Aorta (tissue), 5 donors: ENCODE measurements at regions not wholly inside any gene's neighbourhood (a gene's known extent, or its start where the extent isn't known, plus 50 kb on each side); places are given as distances from the start of the nearest gene placed in this dataset.

Source experiments
- ATAC-seq: fragments of 200-7000 bp; cut with Tn5 transposase; one replicate; pipeline ENCODE4 v1.9.1; 2022; ENCODE audit warnings: moderate library complexity; ENCODE audit not compliant: low FRiP score
- DNase-seq, 2 donors: peaks; one replicate each; pipeline ENCODE4 v3.0.0-alpha.2; 2020
- H3K27ac ChIP-seq, 2 donors: one replicate each; pipeline ENCODE4 v1.5.1; 2013; ENCODE audit warnings: low read length in 2 of 2, mild to moderate bottlenecking in 2 of 2, moderate library complexity in 2 of 2, control low read depth in 1 of 2, inconsistent platforms in 1 of 2, low read depth in 1 of 2
- H3K27me3 ChIP-seq, 2 donors: one replicate each; pipeline ENCODE4 v1.6.1; 2013; ENCODE audit warnings: control low read depth in 1 of 2, low read length in 1 of 2, mild to moderate bottlenecking in 1 of 2, moderate library complexity in 1 of 2; ENCODE audit not compliant: insufficient read depth in 2 of 2, control insufficient read depth in 1 of 2
- H3K36me3 ChIP-seq, 2 donors: one replicate each; pipeline ENCODE4 v1.6.1; 2013; ENCODE audit warnings: control low read depth in 1 of 2, low read length in 1 of 2, mild to moderate bottlenecking in 1 of 2; ENCODE audit not compliant: insufficient read depth in 2 of 2, control insufficient read depth in 1 of 2
- H3K4me1 ChIP-seq, 2 donors: one replicate each; pipeline ENCODE4 v1.6.1; 2013; ENCODE audit warnings: low read length in 2 of 2, control low read depth in 1 of 2, mild to moderate bottlenecking in 1 of 2, moderate library complexity in 1 of 2; ENCODE audit not compliant: insufficient read depth in 2 of 2, control insufficient read depth in 1 of 2
- H3K4me3 ChIP-seq, 2 donors: one replicate each; pipeline ENCODE4 v1.5.1; 2013; ENCODE audit warnings: low read length in 2 of 2, control low read depth in 1 of 2, mild to moderate bottlenecking in 1 of 2
- H3K9me3 ChIP-seq: one replicate; pipeline ENCODE4 v1.6.1; 2013; ENCODE audit warnings: mild to moderate bottlenecking, low read length; ENCODE audit not compliant: control insufficient read depth
- WGBS, 2 donors: extraction: QIAGEN DNeasy Blood & Tissue Kit; methylation state at CpG; one replicate each; pipeline ENCODE4 v1.1.7; 2013; 5-methylcytosine and 5-hydroxymethylcytosine counted together
- intact Hi-C, 2 donors: fragments of 100-400 bp; cut with DNase I; formaldehyde crosslinking; loops; one replicate each; pipeline versions ENCODE4 v1.14.2 to v1.15.0; 2022
- donor health status: healthy with polysubstance abuse.
- donor health status: Bipolar disorder and iron deficiency.
- donor health status: DM: no; HTN: no; CAD: no.
- donor health status: DM: no; HTN: no; CAD: no.
- donor health status: DM: yes; HTN: yes; CAD: no.

- H3K4me1 ChIP-seq, result no peaks in the 10 kb centered on the region
- ATAC-seq (peak; percentile 71), DNase-seq (no peak)
- no peaks in the 10 kb centered on the region for H3K27me3 ChIP-seq
- 50 to 64% methylated on average over 3 of the region's 3 CpGs for WGBS, 2 donors
- no peaks in the 10 kb centered on the region for H3K36me3 ChIP-seq
- H3K4me3 ChIP-seq, result no peak overlapping the region
- H3K27ac ChIP-seq, result no peak overlapping the region
- H3K9me3 ChIP-seq, result no peaks in the 10 kb centered on the region
- intact Hi-C loops, result no loop called here
Measured at GRCh38 chr7:94216944-94217461, 177.7 kb upstream of the COL1A2 start.

DNA sequence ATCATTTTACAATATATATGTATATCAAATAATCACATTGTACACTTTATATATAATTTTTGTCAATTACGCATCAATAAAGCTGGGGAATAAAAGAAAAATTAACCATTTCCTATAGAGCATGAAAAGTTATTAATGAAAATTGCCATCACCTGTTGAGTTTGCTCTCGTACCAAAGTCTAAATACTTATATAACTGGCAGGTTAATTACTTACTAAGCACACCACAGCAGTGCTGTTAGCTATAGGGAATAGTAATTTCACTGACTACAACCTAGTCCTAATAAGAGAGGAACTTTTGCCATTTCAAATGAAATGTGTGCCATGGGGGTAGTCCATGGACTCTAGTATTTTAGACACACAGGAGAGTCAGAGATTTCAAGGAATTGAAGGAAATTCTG is 176.9 kb upstream of the COL1A2 start:
- Histone ChIP-seq H3K4me1 (no peaks in the 10 kb centered on the region), H3K36me3 (no peaks in the 10 kb centered on the region), H3K27me3 (no peaks in the 10 kb centered on the region), H3K9me3 (no peaks in the 10 kb centered on the region), H3K27ac (no peak overlapping the region), H3K4me3 (no peak overlapping the region)
- ATAC-seq, result no peak
- 91 to 96% methylated on average over 2 of the region's 2 CpGs for WGBS, 2 donors
- DNase-seq, result no peak
- intact Hi-C loops, result no loop called here

DNA sequence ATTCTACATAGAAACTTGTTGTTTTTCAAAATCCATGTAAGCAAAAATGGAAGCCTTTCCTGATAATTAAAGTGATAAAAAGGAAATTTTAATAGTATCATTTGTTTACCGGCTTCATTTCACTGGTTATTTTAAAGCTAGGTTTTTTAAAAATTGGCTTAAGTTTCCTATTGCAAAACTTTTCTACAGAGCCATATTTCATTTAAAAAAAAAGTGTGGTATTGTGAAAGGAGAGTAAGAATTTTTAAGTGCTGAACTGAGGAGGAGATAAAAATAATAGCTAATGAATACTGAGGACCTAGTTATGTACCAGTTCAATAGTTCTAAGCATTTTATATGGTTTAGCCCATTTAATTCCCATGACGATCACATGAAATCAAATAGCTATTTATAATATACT is 172.2 kb upstream of the COL1A2 start:
- 82 to 88% methylated on average over 2 of the region's 2 CpGs for WGBS, 2 donors
- peak; percentile 48 for ATAC-seq
- intact Hi-C loops, result no loop called here

DNA sequence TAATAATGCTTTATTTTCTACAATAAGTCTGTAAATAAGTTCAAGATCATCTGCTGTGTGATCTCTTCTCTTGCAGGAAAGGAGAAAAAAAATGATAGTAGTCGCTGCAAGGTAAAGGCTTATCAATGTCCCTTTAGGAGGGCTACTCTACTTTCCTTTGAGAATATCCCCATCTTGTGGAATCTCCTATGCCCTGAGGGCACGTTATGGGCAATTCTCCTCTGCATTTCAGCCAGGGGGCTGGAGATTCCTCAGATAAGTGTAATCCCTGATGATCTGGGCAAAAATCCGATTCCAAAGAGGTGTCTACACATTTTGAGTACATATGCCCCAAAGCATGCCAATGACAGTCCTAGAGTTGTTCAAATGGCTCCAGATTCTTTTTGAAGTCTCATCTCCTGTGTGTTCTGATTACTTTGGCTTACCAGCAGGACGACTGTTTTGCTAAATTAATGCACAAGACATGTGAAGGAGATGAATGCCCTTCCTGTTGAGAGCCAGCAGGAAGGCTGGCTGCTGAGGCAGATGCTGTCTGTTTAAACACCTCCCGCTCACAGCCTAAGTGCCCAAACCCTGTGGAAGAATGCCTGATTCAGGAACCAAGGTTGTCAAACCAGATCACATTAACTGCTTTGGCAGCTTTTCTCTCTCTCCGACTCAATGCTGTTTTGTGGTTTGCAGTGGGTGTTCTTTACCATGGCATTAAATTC is 171.2 kb upstream of the COL1A2 start:
- Histone ChIP-seq H3K27ac (no peak overlapping the region), H3K9me3 (no peaks in the 10 kb centered on the region), H3K4me3 (no peak overlapping the region), H3K4me1 (no peaks in the 10 kb centered on the region), H3K27me3 (no peaks in the 10 kb centered on the region), H3K36me3 (no peaks in the 10 kb centered on the region)
- WGBS, 2 donors, result 19 to 25% methylated on average over 6 of the region's 6 CpGs
- intact Hi-C loops, result no loop called here
- ATAC-seq (no peak), DNase-seq (no peak)

More for the DNA sequence above, 172.2 kb upstream of the COL1A2 start:
- Histone ChIP-seq H3K36me3 (no peaks in the 10 kb centered on the region), H3K27me3 (no peaks in the 10 kb centered on the region), H3K27ac (no peak overlapping the region), H3K9me3 (no peaks in the 10 kb centered on the region), H3K4me3 (no peak overlapping the region), H3K4me1 (no peaks in the 10 kb centered on the region)
- no peak for DNase-seq

GRCh38 chr7:94228223-94228622 is 166.5 kb upstream of the COL1A2 start:
- ATAC-seq (no peak), DNase-seq (no peak)
- no peaks in the 10 kb centered on the region for H3K27me3 ChIP-seq
- H3K27ac ChIP-seq, result no peak overlapping the region
- H3K36me3 ChIP-seq, result no peaks in the 10 kb centered on the region
- no peaks in the 10 kb centered on the region for H3K4me1 ChIP-seq
- no peaks in the 10 kb centered on the region for H3K9me3 ChIP-seq
- intact Hi-C loops, result no loop called here
- H3K4me3 ChIP-seq, result no peak overlapping the region

DNA sequence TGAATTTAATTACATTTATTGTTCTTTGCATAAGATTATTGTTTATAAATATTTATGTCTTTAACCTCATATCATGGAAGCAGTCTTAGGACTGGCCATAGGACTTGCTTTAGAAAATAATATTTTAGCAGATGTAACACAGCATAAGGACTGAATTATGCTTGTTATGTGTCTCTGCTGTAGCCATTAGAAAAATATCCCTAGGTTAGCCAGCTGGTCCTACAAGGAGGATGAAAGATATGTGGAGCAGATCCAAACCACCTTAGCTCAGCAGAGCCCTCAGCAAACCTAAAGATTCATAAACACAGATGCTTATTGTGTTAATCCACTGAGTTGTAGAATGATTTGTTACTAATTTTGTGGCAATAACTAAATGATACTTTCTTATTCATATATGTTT is 166.0 kb upstream of the COL1A2 start:
- Histone ChIP-seq H3K4me3 (no peak overlapping the region), H3K36me3 (no peaks in the 10 kb centered on the region), H3K4me1 (no peaks in the 10 kb centered on the region), H3K27ac (no peak overlapping the region), H3K9me3 (no peaks in the 10 kb centered on the region), H3K27me3 (no peaks in the 10 kb centered on the region)
- intact Hi-C loops, result no loop called here
- DNase-seq (no peak), ATAC-seq (no peak)

GRCh38 chr7:94231305-94231704 is 163.4 kb upstream of the COL1A2 start:
- intact Hi-C loops, result no loop called here
- WGBS, 2 donors, result 60 to 64% methylated on average over 2 of the region's 2 CpGs

GRCh38 chr7:94236960-94237359 is 157.7 kb upstream of the COL1A2 start:
- DNase-seq (no peak), ATAC-seq (no peak)
- Histone ChIP-seq H3K9me3 (no peaks in the 10 kb centered on the region), H3K36me3 (no peaks in the 10 kb centered on the region), H3K4me1 (no peaks in the 10 kb centered on the region), H3K27ac (no peak overlapping the region), H3K27me3 (no peaks in the 10 kb centered on the region), H3K4me3 (no peak overlapping the region)
- intact Hi-C loops, result no loop called here
- 68 to 79% methylated on average over 2 of the region's 2 CpGs for WGBS, 2 donors

More at GRCh38 chr7:94231305-94231704, 163.4 kb upstream of the COL1A2 start:
- no peak overlapping the region for H3K4me3 ChIP-seq
- H3K36me3 ChIP-seq, result no peaks in the 10 kb centered on the region
- H3K9me3 ChIP-seq, result no peaks in the 10 kb centered on the region
- no peak overlapping the region for H3K27ac ChIP-seq
- H3K4me1 ChIP-seq, result no peaks in the 10 kb centered on the region
- ATAC-seq, result no peak
- H3K27me3 ChIP-seq, result no peaks in the 10 kb centered on the region
- DNase-seq, result no peak

GRCh38 chr7:94237417-94237816 is 157.3 kb upstream of the COL1A2 start:
- DNase-seq, result no peak
- Histone ChIP-seq H3K4me1 (no peaks in the 10 kb centered on the region), H3K9me3 (no peaks in the 10 kb centered on the region), H3K4me3 (no peak overlapping the region), H3K27me3 (no peaks in the 10 kb centered on the region), H3K27ac (no peak overlapping the region), H3K36me3 (no peaks in the 10 kb centered on the region)
- intact Hi-C loops, result no loop called here
- 41 to 55% methylated on average over 3 of the region's 3 CpGs for WGBS, 2 donors
- no peak for ATAC-seq
